ENCODE measurements at regions not wholly inside any gene's neighbourhood (a gene's known extent, or its start where the extent isn't known, plus 50 kb on each side); places are given as distances from the start of the nearest gene placed in this dataset.

DNA sequence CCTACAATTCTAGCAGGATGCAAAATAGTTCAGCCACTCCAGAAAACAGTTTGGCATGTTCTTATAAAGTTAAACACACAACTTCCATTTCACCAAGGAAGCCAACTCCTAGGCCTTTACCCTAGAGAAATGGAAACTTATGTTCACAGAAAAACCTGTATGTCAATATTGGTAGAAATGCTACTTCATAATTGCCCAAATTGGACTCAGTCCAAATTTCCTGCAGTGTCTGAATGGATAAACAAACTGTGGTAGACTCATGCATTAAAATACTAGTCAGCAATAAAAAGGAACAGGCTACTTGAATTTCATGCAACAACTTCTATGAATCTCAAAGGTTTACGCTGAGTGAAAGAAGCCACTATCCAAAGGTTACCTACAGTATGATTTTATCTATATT lies 1738.8 kb upstream of the IGFBP7 start:
- no peak for TF ChIP-seq POLR2AphosphoS5 (IDR thresholded peaks at IDR 0.05)
- TF ChIP-seq, protein P1, sequence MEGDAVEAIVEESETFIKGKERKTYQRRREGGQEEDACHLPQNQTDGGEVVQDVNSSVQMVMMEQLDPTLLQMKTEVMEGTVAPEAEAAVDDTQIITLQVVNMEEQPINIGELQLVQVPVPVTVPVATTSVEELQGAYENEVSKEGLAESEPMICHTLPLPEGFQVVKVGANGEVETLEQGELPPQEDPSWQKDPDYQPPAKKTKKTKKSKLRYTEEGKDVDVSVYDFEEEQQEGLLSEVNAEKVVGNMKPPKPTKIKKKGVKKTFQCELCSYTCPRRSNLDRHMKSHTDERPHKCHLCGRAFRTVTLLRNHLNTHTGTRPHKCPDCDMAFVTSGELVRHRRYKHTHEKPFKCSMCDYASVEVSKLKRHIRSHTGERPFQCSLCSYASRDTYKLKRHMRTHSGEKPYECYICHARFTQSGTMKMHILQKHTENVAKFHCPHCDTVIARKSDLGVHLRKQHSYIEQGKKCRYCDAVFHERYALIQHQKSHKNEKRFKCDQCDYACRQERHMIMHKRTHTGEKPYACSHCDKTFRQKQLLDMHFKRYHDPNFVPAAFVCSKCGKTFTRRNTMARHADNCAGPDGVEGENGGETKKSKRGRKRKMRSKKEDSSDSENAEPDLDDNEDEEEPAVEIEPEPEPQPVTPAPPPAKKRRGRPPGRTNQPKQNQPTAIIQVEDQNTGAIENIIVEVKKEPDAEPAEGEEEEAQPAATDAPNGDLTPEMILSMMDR (IDR thresholded peaks at IDR 0.05): no peak
- TF ChIP-seq POLR2A (IDR thresholded peaks at IDR 0.05): no peak
